ENCODE measurements at regions not wholly inside any gene's neighbourhood (a gene's known extent, or its start where the extent isn't known, plus 50 kb on each side); places are given as distances from the start of the nearest gene placed in this dataset.

DNA sequence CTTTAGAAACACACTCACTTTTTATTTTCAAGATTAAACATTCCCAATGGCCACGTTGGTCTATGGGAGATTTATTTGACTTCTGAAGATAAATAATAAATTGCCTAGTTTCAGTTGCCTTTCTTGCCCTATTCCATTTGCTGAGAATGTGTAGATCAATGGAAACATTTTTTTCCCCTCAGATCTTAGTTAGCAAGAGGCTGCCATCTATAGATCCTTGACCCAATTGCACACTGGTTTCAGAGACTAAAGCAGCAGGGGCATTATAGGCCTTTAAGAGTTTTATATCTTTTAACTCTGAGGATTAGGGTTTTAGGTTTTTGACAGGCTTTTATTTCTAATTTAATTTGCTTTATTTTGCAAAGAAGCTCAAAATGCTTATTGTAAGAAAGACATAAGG, 163.2 kb upstream of the GPR26 start:
- no peak for DNase-seq

DNA sequence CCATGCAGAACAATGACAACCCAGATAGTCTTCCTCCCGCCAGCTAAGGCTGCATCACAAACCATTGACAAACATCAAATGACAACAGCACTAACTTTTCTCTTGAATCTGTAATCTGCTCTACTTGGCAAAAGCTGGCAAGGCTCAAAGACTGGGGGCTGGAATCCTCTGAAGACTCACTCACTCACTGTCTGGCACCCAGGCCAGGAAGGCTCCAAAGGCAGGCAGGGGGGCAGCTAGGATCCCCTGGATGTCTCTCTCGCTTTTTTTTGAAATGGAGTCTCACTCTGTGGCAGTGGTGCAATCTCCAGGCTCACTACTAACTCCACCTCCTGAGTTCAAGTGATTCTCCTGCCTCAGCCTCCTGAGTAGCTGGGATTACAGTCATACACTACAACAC, 159.7 kb upstream of the GPR26 start:
- no peak for DNase-seq

DNA sequence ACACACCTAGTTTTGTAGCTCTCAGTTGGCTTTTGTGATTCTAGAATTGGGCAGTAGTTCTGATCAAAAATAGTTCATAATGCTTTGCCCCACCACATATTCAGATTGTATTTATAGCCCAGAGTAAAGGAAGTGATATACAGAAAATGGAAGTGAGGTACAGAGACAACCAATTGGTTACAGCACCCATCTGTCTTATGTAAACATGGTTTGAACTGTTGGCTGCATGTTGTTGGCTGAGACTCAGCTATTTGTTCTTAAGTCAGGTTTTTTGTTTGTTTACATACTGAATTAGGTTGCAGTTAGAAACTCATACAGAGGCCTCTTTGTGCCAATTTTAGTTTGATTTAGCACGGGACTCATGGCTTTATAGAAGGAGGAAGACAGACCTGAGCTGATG, 158.9 kb upstream of the GPR26 start:
- no peak for DNase-seq

DNA sequence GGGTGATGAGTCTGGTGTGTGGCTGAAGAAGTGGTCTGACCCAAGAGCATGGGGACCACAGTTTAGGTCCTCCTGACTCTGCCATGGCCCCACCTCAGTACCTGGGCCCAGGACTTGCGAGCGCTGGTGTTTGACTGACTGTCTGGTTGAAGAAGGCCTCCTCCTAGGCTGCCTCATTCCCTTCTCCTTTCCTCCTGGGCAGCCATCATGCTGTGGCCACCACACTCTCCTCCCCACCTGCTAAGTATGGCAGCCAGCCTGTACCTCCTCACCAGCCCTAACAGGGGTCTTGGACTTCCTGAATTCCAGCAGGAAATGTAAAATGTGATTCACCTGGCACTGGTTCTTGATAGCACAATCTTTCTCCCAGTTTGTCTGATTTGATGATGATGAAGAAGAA, 156.8 kb upstream of the GPR26 start:
- DNase-seq: no peak

DNA sequence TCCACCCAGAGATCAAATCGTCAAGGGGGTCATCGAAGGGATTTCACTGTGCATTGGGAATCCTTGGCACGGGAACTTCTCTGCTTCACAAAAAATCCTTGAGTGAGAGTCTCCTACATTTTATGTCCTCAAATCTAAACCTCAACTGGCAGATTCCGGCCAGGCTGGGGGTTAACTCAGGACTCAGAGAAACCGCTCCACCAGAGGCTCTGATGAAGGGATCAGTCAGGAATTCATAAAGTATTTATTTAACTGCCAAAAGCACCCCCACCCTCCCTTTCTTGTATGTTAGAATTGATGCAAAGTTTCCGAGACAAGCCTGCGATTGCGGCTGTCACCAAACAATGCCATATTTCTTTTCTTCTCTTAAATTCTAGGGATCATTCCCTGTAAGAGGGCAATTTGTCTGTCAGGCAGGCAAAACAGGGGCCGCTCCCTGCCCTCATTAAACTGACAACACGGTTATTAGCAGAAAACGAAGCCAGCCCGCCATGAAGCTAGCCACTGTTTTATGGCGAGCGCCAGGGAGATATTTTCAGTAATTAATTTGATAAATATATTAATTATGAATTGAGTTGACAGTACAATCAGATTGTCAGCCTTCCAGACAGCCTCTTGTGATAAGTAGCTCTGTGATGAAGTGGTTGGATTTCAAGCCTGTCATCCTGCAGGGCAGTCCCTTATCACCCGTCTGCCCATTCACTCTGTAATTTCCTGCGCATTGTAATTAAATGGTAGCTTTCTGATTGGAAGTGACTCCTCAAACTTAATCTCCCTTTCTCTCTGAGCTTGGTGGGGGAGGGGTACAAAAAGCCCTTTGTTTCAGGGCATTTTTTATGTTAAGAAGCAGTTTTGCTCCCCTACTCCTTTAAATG, 153.0 kb upstream of the GPR26 start:
- DNase-seq: no peak

DNA sequence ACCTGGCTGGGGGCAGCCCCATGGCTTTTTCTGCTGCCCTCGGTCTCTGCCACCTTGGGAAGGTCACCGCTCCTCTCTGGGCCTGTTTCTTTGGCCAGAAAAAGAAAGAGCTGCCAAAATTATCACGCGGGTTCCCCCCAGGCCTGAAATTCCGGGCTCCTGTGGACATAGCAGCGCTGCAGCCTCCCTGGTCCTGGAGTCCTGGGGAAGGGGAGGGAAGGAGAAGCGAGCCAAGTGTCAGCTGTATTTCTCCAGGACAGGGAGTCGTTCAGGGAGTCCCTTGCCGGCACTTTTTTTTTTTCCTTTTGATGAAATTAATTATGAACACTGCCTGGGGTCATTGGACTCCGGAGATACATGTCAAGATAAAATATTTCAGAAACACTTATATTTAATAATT, 152.3 kb upstream of the GPR26 start:
- no peak for DNase-seq

DNA sequence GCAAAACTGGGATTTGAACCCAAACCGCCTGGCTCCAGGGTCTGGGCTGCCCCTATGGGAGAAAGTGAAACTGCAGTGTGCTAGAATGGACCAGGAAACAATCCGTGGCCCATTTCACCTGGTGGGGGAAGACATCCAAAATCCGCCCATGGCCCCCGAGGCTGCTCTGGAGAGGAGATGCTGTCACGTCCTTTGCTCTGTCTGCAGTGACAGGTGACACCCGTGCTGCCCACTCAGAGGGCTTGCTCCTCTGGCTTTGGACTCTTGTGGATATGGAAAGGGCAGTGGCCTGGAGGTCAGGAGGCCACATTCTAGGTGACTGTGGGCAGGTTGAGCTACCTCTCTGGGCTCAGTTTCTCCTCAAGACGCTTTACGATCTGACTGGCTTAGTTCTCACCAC, 151.2 kb upstream of the GPR26 start:
- DNase-seq: peak; percentile 42

DNA sequence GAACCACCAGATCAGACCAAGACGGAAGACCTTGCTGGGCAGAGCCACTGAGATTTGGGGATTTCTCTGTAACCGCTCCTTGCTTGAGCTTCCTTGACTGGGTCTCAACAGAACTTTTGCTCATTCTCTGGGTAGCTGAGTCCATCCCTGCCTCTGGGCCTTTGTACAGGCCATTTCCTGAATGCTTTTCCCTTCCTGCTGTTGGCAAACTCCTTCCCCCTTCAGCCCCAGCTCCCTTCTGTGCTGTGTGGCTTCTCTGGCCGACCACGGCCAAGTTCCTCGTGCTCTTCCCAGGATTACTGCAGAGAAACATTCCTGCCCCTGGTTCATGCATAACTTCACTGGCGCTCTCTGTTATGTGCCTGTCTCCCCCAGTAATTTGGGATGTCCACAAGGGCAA, 150.5 kb upstream of the GPR26 start:
- peak; percentile 22 for DNase-seq

DNA sequence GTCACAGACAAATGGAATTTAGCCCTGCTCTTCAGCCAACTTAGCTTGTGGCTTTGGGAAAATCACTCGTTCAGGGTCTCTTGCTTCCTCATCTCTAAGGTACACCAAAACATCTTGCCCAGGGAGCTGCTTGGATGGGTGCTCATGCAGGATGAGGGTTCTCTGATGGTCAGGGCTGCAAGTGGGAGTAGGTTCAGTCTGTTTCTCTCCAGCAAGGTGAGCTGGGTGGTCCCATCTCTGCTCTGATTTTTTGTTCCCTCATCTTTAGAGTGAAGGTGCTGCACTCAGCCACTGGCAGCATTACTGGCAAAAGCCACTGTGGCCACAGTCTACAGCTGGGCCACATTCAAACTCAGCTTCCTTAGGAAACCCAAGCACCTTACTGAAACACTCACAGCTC, 149.9 kb upstream of the GPR26 start:
- DNase-seq: peak; percentile 44

DNA sequence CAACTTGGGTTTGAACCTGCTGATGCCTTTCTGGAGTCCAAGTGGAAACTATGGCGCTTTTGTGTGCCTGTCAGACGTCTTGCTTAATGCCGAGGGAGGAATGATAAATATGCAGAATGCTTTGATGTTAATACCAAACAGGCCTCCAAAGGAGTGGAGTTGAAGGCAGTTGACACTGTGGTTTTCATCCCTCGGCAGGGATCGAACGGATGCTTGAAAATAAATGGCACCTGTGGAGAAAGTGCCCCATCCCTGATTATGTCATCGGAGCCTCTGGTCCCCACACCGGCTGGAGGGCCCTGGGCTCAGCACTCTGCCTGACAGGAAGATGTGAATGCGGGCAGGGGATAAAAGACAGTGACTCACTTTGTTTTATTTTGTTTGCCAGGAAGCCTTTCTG, 148.7 kb upstream of the GPR26 start:
- DNase-seq: peak; percentile 65

DNA sequence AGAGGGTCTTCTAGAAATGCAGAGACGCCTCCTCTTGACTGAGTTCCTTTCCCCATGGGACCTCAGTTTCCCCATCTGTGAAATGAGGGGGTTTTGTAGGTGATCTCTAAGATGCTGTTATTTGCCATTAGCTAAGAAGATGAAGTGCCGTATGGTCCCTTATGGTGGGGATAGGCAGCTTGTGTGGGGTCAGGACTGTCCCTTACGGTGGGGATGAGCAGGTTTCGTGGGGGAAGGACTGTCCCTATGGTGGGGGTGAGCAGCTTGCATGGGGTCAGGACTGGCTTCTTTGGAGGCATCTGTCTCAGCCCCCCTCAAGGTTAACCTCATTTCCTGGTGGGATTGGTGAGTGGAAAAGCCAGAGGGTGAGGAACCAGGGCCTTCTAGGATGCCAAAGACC, 148.3 kb upstream of the GPR26 start:
- no peak for DNase-seq

DNA sequence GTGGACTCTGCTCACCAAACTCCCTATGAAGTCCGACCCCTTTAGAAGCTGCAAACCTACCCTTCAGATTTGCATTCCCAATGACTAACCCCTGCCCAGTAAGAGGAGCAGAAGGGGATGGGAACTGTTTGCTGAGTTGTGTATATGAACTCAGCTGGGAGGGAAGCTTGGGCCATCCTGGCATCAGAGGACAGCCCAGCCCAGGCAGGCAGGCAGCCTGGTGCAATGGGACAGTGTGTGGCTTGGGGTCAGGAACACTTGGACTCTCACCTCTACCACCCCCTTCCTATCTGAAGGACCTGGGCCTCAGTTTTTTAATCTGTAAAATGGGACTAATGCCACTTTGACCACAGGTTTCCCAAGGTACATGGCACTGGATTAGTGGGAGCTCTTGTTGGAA, 147.4 kb upstream of the GPR26 start:
- DNase-seq: peak; percentile 31

DNA sequence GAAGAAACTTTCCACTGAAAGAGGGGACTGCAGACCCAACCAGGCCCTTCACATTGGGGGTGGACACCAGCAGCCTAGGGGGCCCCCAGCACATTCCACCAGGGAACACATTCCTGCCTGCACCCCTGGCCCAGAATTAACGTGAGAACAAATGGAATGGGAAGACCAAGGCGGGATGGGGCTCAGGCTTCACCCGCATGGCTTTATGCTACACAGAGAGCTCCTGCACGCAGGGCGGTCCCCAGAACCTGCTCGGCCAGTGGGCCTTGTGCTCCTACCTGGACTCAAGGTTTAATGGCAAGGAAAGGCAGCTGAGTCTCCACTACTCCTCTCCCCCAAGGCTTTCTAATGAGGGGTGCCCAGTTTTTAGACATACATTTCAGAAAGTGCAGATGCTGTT, 146.3 kb upstream of the GPR26 start:
- peak; percentile 37 for DNase-seq

DNA sequence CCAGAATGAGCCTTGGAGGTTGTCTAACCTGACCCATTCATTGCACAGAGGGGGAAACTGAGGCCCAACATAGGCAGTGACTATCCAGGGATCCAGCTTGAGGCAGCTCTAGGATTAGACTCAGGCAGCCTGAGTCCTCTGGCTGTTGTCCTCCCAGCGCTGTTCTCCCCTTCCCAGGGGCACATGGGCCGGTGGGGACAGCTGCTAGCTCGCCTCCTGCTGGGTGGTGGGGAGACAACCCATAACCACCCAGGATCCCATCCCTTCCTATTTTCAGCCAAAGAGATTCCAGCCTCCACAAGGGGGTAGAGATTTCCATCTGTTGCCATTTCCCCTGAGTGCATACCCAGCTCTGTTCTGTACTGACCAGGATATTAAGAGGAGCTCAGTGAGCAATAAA, 145.1 kb upstream of the GPR26 start:
- no peak for DNase-seq

DNA sequence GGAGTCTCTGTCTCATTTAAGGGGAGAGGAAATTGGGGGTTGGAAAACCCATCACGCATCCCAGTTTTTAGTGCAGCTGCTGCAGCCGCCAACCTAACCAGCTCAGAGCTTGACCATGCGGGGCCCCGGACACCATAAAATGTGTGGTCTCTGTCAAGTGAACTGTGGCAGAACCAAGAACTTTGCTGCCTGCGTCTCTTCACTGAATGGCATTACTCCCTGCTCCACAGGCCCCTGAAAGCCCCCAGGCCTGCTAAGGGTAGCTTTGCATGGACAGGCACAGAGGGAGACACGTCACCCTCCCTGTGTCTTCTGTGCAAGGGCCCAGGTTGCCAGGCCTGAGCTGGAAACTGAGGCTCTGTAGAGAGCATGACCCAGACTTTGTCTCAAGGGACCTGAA, 144.6 kb upstream of the GPR26 start:
- DNase-seq: no peak

DNA sequence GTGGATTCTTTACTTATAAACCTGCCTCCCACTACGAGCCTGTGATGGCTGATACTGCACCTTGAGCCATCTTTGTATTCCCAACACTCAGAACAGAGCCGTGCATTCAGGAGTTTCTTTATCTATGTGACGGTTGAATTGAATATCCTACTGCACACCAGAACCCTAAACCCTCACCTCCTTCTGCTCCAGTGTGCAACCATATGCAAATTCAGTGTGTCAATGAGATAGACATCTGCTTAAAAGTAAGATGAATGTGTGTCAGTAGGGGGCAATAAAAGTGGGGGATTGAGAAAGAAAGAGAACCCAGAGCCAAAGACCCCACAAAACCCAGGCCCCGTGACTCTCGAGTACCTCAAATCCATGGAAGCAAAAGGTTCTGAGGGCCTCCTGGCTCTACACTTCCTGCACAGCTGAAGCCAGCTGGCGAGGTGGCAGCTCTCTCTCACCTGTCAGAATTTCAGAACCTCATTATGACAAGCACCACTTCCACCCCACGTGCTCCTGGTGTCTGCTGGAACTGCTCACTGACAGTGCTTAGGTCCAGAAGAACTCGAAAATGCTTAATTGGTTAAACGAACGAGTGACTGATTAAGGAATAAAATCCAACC, 143.3 kb upstream of the GPR26 start:
- no peak for DNase-seq

DNA sequence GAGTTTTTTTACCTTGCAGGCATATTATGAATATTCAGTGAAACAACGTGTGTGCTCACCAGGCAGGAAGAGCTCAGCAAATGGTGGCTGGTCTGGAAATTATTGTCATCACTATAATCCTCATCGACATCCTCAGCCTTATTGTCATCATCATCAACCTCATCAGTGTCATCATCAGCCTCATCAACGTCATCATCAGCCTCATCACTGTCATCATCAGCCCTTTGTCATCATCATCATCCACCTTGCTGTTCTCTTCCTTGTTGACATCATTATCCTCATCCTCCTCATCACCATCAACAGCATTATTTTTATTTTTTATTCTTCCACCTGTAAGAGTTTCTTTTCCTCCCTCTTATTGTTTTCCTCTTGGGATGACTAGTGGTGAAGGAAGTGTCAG, 142.3 kb upstream of the GPR26 start:
- no peak for DNase-seq

DNA sequence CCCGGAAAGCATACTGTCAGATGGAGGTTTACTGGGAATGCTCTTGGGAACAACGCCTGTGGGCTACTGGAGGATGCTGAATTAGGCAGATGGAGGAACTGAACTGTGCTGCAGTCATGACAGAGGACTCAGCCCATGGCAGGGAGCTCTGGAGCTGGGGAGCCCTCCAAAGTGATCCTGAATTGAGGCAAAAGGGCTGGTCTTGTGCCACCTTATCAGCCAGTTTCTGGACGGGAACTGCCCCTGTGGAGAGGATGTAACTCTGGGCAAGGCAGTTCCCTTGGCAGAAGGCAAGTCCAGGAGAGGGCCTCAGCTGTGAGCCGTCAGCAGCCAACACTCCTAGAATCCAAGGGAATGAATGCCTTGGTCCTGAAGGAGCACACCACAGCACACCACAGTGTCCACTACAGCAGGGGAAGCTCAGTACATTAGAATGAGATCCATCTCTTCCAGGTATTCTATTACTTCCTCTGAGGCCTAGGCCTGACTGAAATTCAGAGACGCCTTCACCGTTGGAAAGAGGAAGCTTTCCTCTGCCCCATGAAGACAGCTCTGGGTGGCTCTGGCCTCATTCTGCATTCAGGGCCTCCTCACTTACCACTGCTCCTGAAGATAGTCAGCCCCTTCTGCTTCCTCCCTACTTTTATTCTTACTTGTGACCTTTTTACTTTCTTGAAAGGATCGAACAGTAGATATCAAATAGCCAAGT, 139.6 kb upstream of the GPR26 start:
- peak; percentile 35 for DNase-seq

DNA sequence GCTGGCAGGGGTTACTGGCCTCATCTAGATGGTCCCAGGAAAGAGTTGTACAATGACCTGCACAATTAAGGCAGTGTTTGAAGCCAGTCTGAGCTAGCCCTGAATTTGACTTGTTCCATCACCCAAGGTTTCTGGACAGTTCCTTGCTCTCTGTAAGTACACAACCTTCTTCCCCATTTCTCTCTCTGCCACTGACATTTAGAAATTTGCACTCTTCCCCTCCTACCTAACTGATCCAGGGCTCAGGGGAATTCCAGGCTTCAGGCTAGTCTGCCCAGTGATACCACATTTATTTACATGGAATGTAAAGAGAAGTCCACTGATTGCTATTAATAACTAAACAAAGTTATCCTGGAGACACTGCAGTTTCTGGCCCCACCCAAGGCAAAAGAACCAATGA, 139.0 kb upstream of the GPR26 start:
- no peak for DNase-seq

DNA sequence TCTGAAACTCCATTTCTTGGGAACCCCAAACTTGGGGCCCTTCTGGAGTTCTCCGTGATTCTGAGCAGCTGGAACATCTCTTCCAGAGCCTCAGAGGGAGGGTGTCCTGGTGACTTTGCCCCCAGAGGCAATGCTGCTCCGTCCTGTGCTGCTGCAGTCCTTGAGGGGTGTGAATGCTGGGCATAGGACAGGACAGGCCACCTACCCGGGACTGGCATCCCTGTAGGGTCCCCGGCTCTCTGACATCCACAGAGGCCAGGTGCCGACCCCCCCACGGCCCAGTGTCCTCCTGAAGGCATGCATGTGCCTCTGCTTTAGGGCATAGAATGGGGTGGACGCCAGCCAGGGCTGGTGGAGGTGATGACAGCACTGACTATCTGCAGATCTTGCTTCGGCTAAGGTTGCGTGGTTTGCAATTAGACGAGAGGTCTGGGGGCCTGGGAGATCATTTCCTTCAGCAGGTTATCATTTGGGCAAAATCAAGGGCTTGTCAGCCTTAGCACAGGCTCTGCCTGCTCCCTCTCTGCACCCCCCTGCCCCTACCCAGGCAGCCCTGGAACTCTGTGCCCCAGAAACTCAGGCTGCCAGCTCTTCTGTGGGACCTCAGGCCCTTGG, 136.9 kb upstream of the GPR26 start:
- peak; percentile 63 for DNase-seq

DNA sequence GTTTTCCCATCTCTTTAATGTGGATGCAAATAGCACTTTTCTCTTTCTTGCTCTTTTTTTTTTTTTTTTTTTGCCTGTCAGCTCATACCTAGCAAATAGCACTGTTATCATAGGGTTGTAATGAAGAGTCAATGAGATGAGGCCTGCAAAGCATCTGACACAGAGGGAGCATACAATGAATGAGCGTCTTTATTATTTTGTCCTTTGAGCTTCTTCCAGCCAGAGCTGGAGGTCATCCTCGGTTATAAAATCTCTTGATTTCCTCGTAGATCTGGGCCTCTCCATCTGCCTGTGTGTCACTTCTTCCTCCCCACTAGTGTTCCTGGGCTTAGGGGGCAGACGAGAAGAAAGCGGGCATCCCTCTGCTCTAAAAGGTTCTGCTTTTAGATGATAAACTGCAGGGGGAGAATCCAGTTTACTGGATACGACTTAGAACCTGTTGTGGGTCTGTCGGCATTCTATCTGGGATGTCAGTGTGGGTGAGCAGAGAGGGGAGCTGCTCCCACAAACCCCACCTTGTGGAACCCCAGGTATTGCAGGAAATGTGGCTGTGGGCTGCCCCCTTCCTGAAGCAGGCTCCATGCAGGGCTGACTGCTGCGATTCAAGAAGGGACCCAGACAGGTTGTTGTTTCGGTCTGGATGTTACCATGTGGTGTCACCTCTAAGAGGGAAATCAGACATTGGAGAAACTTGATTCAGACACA, 135.8 kb upstream of the GPR26 start:
- no peak for DNase-seq

DNA sequence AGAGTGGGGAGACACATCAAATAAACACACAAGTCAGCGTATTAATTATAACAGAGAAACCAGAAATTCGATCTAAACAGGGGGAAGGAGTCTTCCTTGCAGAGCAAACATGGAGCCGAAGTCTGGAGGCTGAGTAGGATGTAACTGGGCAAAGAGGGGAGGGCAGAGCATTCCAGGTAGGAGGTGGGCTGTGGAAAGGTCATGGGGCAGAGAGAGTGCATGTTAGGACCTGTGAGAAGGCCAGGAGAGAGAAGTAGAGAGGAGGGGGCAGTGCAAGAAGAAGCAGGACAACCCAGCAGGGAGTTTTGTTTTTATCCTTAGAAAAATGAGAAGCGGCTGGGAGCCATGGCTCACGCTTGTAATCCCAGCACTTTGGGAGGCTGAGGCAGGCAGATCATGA, 130.8 kb upstream of the GPR26 start:
- no peak for DNase-seq
